Erythroblast (primary cell): ENCODE measurements at regions not wholly inside any gene's neighbourhood (a gene's known extent, or its start where the extent isn't known, plus 50 kb on each side); places are given as distances from the start of the nearest gene placed in this dataset.

Experiments used
- GATA1 ChIP-seq: IDR thresholded peaks from 2 replicates; pipeline ENCODE4 v1.6.1; 2011; ENCODE audit warnings: low read depth, mild to moderate bottlenecking, control low read depth, low read length, moderate library complexity
- POLR2A ChIP-seq: IDR thresholded peaks from 2 replicates; pipeline ENCODE4 v1.6.1; 2011; ENCODE audit warnings: mild to moderate bottlenecking, low read length

GRCh38 chr3:24588629-24589512 is 94.2 kb upstream of the THRB start:
- TF ChIP-seq POLR2A = no peak
- no peak for TF ChIP-seq GATA1
